Loucy (cell line): ENCODE measurements at regions not wholly inside any gene's neighbourhood (a gene's known extent, or its start where the extent isn't known, plus 50 kb on each side); places are given as distances from the start of the nearest gene placed in this dataset.

Source experiments
- CTCF ChIP-seq: fragments of 200-600 bp; sonication (generic); conservative IDR thresholded peaks from 2 replicates; pipeline ENCODE4 v1.5.1; 2014; ENCODE audit warnings: mild to moderate bottlenecking, antibody characterized with exemption, low read length
- EZH2phosphoT487 ChIP-seq: fragments of 200-600 bp; IDR thresholded peaks from 2 replicates; pipeline ENCODE4 v1.6.1; 2018; ENCODE audit warnings: antibody characterized with exemption, mild to moderate bottlenecking, moderate library complexity, borderline replicate concordance

GRCh38 chr4:4680243-4680642, 138.4 kb upstream of the STX18 start:
- TF ChIP-seq CTCF (no peak), EZH2phosphoT487 (no peak)
